SJSA1 (cell line): ENCODE measurements at regions not wholly inside any gene's neighbourhood (a gene's known extent, or its start where the extent isn't known, plus 50 kb on each side); places are given as distances from the start of the nearest gene placed in this dataset.
A peak's percentile ranks its signal among the peaks of the same experiment; 100 is the strongest.
"Not testable (repeated sequence)": the region's sequence is repeated elsewhere in the genome, so short reads cannot be mapped to it uniquely, and the experiment has no call there.

Experiments
- DNase-seq, 2 experiments: peaks; one replicate each; pipeline ENCODE4 v3.0.0-alpha.2; 2015 to 2020; ENCODE audit warnings: low spot score in 2 of 2, low read depth in 1 of 2
- H3K27ac ChIP-seq: fragments of 250-450 bp; sonication (Bioruptor Pico); 2 replicates; pipeline ENCODE4 v1.5.1; 2020; ENCODE audit warnings: mild to moderate bottlenecking, moderate library complexity
- H3K27me3 ChIP-seq: fragments of 250-450 bp; sonication (Bioruptor Pico); replicated peaks from 2 replicates; pipeline ENCODE4 v1.5.1; 2020; ENCODE audit warnings: mild to moderate bottlenecking, moderate library complexity
- H3K36me3 ChIP-seq: fragments of 250-450 bp; sonication (Bioruptor Pico); 2 replicates; pipeline ENCODE4 v1.5.1; 2020; ENCODE audit warnings: mild to moderate bottlenecking
- H3K4me1 ChIP-seq: fragments of 250-450 bp; sonication (Bioruptor Pico); replicated peaks from 2 replicates; pipeline ENCODE4 v1.6.1; 2021; ENCODE audit warnings: mild to moderate bottlenecking
- H3K4me3 ChIP-seq: fragments of 250-450 bp; sonication (Bioruptor Pico); 2 replicates; pipeline ENCODE4 v1.5.1; 2020; ENCODE audit warnings: mild to moderate bottlenecking
- H3K9me3 ChIP-seq: fragments of 250-450 bp; sonication (Bioruptor Pico); replicated peaks from 2 replicates; pipeline ENCODE4 v1.5.1; 2020; ENCODE audit warnings: mild to moderate bottlenecking

DNA sequence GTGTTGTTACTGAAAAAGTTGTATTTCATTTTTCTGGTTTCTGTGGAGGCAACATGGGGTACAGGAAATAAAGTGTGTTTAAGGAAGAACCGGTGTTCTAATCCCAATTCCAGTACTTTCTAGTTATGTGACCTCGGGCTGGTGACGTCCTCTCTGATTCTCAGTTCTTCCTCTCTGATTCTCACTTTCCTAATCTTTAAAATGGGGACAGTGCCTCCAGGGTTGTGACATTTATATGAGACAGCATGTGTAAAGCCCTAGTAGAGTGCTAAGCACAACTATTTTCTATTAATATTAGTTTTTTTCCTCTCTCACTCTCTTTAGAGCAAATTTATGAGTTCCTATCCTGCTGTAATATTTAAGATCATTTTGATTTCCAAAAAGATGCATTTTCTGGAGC, 50.9 kb upstream of the PTPDC1 start:
- H3K27ac ChIP-seq, result no peak overlapping the region
- peaks cover 9% of the 10 kb centered on the region; the same call in 1 of the 2 replicates for H3K36me3 ChIP-seq
- peaks cover 13% of the 10 kb centered on the region for H3K4me1 ChIP-seq
- no peak overlapping the region for H3K4me3 ChIP-seq
- H3K27me3 ChIP-seq, result no peaks in the 10 kb centered on the region
- no peaks in the 10 kb centered on the region for H3K9me3 ChIP-seq
- no peak for DNase-seq

DNA sequence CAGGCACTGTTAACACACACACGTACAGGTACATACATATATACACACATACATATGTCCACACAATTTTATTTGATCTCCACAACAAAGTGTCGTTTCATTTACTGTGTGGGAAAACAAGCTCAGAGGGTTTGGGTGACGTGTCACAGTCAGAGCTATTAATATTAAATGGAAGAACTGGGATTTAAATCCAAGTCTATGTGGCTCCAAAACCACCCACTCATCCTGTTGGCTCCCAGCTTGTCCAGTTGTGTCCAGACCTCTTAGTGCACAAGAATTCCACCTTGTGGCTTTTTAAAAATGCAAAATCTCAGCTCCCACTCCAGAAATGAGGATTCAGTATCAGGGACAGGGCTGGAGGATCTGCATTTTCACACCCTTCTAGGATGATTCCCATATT, 52.3 kb upstream of the PTPDC1 start:
- H3K27me3 ChIP-seq, result no peaks in the 10 kb centered on the region
- no peak overlapping the region for H3K4me3 ChIP-seq
- no peaks in the 10 kb centered on the region for H3K9me3 ChIP-seq
- no peak for DNase-seq
- peaks cover 9% of the 10 kb centered on the region; the same call in 1 of the 2 replicates for H3K36me3 ChIP-seq
- peaks cover 13% of the 10 kb centered on the region for H3K4me1 ChIP-seq
- no peak overlapping the region for H3K27ac ChIP-seq

DNA sequence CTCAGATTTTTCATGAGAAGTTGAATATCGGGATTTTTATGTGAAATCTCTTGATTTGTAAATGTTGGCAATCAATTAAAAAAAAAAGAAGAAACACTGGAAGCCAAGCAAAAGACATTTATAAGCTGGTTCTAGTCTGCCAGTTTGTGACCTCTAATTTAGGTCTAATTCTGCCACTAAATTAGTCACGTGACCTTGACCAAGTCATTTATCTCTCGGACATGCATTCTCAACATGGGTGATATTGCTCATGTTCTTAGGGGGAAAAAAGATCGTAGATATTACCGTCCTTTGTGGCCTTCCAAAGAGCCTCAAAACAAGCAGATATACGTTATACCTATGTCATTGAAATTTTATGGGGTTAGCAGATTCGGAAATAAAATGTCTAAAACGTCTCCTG, 52.9 kb upstream of the PTPDC1 start:
- peak overlapping the region; percentile 84 for H3K4me3 ChIP-seq
- no peak for DNase-seq
- H3K27ac ChIP-seq, result no peak overlapping the region
- H3K9me3 ChIP-seq, result no peaks in the 10 kb centered on the region
- H3K4me1 ChIP-seq, result peaks cover 13% of the 10 kb centered on the region
- no peaks in the 10 kb centered on the region for H3K27me3 ChIP-seq
- peaks cover 9% of the 10 kb centered on the region; the same call in 1 of the 2 replicates for H3K36me3 ChIP-seq

DNA sequence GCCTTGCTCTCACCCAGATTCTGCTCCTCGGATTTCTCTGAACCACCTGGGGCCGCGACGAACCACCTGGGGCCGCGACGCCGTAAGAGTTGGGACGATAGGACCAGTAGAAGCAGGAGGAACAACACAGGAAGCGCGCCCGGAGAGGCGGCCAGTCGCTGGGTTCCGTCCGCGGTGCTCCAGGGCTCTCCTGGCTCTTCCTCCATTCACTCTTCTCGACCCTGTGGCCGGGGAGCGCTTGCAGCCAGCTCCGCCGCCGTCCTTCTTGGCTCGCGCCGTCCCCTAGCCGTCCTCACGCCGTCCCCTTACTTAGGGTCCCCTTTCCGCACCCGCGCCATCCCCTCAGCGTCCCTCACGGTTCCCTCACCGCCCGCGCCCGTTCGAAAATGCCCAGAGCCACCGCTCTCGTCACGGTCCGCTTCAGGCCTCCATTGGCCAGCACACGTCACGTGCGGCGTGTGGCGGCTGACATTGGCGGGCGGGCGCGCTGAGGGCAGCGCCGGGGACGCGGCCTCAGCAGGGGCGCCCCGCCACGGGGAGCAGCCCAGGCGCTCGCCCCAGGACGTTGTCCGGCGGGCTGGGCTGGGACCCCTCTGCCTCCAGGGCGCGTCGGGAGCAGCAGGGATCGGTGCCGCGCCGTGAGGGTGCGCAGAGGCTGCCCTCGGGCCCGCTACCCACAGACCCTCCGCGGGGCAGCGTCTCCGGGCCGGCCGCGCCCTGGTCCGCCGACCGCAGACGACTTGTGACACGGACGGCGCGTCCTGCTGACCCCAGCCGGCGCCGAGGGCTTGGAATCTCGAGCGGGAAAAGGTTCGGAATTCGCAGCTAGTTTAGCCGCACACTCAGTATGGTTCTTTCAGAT, 53.7 kb upstream of the PTPDC1 start:
- peaks cover 9% of the 10 kb centered on the region; the same call in 1 of the 2 replicates for H3K36me3 ChIP-seq
- H3K27ac ChIP-seq, result peak overlapping the region; percentile 71
- H3K9me3 ChIP-seq, result no peaks in the 10 kb centered on the region
- DNase-seq, result peak; percentile 77 to 87
- H3K4me1 ChIP-seq, result peaks cover 13% of the 10 kb centered on the region
- H3K27me3 ChIP-seq, result no peaks in the 10 kb centered on the region
- peak overlapping the region; percentile 84 for H3K4me3 ChIP-seq

DNA sequence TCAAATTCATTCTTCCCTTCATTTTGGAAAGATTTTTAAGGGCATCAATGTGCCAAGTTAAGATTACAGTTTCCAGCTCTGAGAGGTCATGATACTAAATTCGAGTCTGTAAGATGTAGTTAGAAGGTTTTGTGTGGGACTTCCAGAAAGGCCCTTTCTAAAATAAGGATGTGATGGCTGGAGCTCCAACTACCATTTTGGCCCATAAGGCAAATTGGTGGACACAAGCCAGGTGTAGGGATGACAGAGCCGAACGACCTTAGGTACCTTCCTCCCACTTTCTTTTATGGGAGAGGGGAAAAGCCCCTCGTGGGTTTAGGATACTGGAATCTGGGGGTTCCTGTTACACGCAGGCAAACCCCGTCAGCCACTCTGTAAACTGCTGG, 54.3 kb upstream of the PTPDC1 start:
- DNase-seq, result no peak
- H3K4me1 ChIP-seq, result peaks cover 13% of the 10 kb centered on the region
- no peaks in the 10 kb centered on the region for H3K9me3 ChIP-seq
- no peaks in the 10 kb centered on the region for H3K27me3 ChIP-seq
- peaks cover 9% of the 10 kb centered on the region; the same call in 1 of the 2 replicates for H3K36me3 ChIP-seq
- H3K4me3 ChIP-seq, result peak overlapping the region; percentile 84
- peak overlapping the region; percentile 71 for H3K27ac ChIP-seq

DNA sequence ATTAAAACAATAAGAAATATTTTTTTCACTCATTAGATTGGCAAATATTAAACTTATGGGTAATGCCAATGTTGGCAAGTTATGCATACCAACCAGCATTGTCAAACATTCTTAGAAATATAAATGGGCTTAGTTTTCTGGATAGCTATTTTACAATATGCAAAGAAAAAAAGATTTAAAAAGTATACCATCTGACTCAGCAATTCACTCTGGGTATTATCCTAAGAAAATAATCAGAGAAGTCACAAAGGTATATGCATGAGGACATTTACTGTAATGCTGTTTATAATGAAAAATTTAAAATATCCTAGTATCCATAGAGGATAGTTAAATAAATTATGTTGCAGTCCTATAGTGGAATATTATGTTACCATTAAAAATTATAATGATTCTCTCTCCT, 57.4 kb upstream of the PTPDC1 start:
- Histone ChIP-seq H3K9me3 (no peaks in the 10 kb centered on the region), H3K36me3 (peaks cover 9% of the 10 kb centered on the region; the same call in 1 of the 2 replicates), H3K4me3 (no peak overlapping the region), H3K27ac (no peak overlapping the region), H3K4me1 (peaks cover 11% of the 10 kb centered on the region), H3K27me3 (no peaks in the 10 kb centered on the region)
- DNase-seq, result no peak

DNA sequence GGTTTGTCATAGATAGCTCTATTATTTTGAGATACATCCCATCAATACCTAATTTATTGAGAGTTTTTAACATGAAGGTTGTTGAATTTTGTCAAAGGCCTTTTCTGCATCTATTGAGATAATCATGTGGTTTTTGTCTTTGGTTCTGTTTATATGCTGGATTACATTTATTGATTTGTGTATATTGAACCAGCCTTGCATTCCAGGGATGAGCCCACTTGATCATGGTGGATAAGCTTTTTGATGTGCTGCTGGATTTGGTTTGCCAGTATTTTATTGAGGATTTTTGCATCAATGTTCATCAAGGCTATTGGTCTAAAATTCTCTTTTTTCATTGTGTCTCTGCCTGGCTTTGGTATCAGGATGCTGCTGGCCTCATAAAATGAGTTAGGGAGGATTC, 61.8 kb upstream of the PTPDC1 start:
- not testable (repeated sequence) for H3K36me3 ChIP-seq, H3K4me1 ChIP-seq, H3K27me3 ChIP-seq, DNase-seq, H3K4me3 ChIP-seq, H3K9me3 ChIP-seq, H3K27ac ChIP-seq

DNA sequence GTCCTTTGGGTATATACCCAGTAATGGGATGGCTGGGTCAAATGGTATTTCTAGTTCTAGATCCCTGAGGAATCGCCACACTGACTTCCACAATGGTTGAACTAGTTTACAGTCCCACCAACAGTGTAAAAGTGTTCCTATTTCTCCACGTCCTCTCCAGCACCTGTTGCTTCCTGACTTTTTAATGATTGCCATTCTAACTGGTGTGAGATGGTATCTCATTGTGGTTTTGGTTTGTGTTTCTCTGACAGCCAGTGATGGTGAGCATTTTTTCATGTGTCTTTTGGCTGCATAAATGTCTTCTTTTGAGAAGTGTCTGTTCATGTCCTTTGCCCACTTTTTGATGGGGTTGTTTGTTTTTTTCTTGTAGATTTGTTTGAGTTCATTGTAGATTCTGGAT, 63.4 kb upstream of the PTPDC1 start:
- H3K9me3 ChIP-seq, H3K36me3 ChIP-seq: not testable (repeated sequence)

DNA sequence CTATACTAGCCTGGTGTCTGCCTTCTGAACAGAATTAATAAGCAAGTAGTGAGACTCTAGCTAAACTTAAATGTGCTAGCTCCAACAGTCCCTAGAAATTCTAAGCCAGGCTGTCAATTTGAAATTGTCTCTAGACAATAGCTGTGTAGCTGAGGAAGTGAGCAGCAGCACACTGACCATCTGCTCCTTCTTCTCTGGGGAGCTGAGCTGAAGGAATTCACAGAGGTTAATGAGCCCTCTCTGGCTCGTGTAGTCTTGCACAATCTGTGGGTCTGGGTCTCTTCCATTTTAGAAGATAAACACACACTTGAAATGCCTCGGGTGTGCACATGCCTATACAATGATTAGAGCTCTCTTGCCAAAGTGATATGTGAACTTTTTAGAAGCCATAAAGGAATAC, 63.5 kb upstream of the BARX1 start:
- no peak for DNase-seq
- Histone ChIP-seq H3K36me3 (no peaks in the 10 kb centered on the region), H3K27me3 (no peaks in the 10 kb centered on the region), H3K4me1 (no peaks in the 10 kb centered on the region), H3K9me3 (no peaks in the 10 kb centered on the region), H3K27ac (no peak overlapping the region), H3K4me3 (no peak overlapping the region)

More for the DNA sequence above, 63.4 kb upstream of the PTPDC1 start:
- not testable (repeated sequence) for H3K27me3 ChIP-seq, H3K4me3 ChIP-seq, DNase-seq, H3K4me1 ChIP-seq, H3K27ac ChIP-seq

DNA sequence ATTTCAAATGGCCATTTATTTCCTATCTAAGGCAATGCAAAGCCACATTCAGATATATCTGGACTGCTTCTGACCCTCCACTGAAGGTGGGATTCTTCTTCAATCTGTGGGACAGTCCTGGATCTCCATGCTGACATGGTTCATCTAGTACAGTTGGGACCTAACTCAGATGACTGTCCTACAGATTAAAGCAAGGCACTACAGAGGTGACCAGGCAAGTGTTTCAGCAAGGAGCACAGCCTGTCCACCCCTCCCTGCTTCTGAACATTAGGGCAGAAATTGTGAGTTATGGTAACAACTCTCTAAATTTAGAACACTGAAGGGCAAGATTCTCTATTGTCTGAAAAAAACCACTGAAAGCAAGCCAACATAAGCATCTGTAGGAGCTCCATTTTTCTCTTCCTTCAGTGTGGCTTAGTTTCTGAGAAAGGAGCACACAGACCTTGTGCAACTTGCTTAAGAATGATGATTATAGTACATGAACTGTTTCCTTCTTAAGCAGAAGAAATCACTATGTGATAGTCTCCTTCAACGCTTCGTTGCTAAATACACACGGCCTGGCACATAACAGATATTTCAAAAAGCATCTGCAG, 62.9 kb upstream of the BARX1 start:
- H3K27ac ChIP-seq, result no peak overlapping the region
- no peak overlapping the region for H3K4me3 ChIP-seq
- H3K27me3 ChIP-seq, result no peaks in the 10 kb centered on the region
- H3K4me1 ChIP-seq, result no peaks in the 10 kb centered on the region
- H3K9me3 ChIP-seq, result no peaks in the 10 kb centered on the region
- no peaks in the 10 kb centered on the region for H3K36me3 ChIP-seq
- no peak for DNase-seq

DNA sequence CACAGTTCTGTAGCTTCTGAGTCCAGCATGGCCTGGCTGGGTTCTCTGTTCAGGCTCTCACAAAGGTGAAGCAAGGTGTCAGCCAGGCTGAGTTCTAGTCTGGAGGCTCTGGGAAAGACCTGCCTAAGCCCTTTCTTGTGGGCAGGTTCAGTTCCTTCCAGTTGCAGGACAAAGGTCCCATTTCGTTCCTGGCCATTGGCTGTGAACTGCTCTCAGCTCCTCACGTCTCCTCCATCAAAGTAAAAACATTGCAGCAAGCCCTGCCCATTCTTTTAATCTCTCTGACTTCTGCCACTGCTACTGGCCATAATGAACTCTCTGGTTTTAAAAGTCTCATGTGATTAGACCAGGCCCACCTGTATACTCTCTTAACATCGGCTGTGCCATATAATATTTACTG, 61.6 kb upstream of the BARX1 start:
- Histone ChIP-seq H3K9me3 (no peaks in the 10 kb centered on the region), H3K27me3 (no peaks in the 10 kb centered on the region; the same call in 1 of the 2 replicates), H3K4me1 (no peaks in the 10 kb centered on the region), H3K27ac (no peak overlapping the region), H3K36me3 (no peaks in the 10 kb centered on the region), H3K4me3 (no peak overlapping the region)
- DNase-seq, result no peak

DNA sequence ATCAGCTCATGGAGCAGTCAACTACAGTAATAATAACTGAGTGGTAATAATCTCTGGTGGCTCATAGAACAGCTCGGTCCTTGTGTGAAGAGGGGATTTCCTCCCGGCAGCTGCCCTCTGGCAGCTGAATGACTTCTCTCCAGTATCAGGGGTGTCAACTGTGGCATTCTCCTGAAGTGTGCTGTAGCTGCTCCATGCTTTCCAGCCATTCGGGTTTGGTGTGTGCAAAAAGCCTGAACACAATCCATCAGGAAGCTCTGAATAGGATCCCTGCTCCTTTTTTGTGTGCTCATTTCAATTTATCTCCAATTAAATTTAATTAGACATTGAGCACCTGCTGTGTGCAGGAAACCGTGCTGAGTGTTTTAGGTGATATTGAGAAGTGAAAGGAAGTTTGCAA, 59.8 kb upstream of the BARX1 start:
- Histone ChIP-seq H3K36me3 (no peaks in the 10 kb centered on the region), H3K27me3 (no peaks in the 10 kb centered on the region; the same call in 1 of the 2 replicates), H3K9me3 (no peaks in the 10 kb centered on the region), H3K4me3 (no peak overlapping the region), H3K27ac (no peak overlapping the region), H3K4me1 (no peaks in the 10 kb centered on the region)
- no peak for DNase-seq

DNA sequence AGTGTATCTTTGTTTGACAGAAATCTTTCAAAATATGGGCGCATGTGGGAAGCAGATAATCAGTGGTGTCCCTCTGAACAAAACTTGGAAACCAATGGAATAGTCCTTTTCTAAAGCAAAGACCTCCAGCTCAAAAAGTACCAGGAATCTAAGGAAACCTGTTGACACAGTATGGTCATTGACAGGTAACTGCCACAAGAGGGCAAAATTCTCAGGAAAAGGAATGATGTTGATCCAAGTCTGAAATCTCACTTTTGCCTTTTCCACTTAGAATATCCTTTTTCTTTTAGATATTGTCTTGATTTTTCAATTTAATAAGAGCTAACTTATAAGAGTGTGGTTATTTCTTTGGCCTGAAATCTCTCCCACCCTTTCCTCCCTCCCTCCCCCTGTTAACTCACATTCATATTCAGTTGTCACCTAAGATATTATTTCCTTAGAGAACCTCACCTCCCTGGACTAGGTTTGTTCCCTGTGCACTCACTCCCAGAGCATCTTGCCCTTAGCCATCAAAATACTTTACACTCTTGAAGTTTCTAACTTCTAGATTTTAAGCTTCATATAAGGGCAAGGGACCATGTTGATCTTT, 59.0 kb upstream of the BARX1 start:
- no peaks in the 10 kb centered on the region for H3K4me1 ChIP-seq
- H3K4me3 ChIP-seq, result no peak overlapping the region
- H3K36me3 ChIP-seq, result no peaks in the 10 kb centered on the region
- DNase-seq, result no peak
- no peaks in the 10 kb centered on the region; the same call in 1 of the 2 replicates for H3K27me3 ChIP-seq
- no peak overlapping the region for H3K27ac ChIP-seq
- no peaks in the 10 kb centered on the region for H3K9me3 ChIP-seq

DNA sequence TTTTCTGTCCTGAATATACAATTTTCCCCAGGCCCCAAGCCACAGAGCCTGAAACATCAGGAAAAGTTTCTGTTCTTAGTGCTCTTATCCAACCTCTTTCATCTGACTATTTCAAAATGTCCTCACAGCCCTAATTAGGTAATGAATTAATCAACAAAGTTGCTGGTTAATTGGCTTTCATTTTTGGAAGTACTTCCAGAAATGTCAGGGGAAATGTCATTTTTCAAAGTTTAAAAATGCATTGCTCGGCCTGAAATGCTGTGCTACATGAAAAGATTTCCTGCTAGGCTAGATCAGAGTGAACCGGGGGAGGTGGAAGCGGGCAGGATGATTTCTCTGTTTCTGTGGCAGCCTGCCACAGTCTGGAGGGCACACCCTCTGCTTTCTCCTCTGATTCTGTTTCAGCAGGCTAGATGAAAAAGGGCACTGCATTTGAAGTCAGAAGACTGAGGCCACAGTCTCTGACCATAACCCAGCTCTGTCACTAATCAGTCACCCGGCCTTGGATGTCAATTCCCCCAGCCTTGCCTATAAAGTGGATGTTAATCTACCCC, 55.9 kb upstream of the BARX1 start:
- no peaks in the 10 kb centered on the region; the same call in 1 of the 2 replicates for H3K27me3 ChIP-seq
- no peak for DNase-seq

More for the DNA sequence above, 55.9 kb upstream of the BARX1 start:
- no peak overlapping the region for H3K27ac ChIP-seq
- H3K4me3 ChIP-seq, result no peak overlapping the region
- H3K36me3 ChIP-seq, result no peaks in the 10 kb centered on the region
- H3K9me3 ChIP-seq, result no peaks in the 10 kb centered on the region
- no peaks in the 10 kb centered on the region for H3K4me1 ChIP-seq
